Spleen (tissue), 11 donors: ENCODE measurements at regions not wholly inside any gene's neighbourhood (a gene's known extent, or its start where the extent isn't known, plus 50 kb on each side); places are given as distances from the start of the nearest gene placed in this dataset.

Experiments
- DNase-seq: peaks from one replicate; pipeline ENCODE4 v3.0.0-alpha.2; 2020
- H3K27ac ChIP-seq, 8 donors: fragments of 200-600 bp; sonication (generic) in 7 of 8; 1 replicate in 4 of 8; 2 replicates in 4 of 8; pipeline versions ENCODE4 v1.5.0 to v1.8.0; 2016 to 2021; ENCODE audit warnings: inconsistent platforms in 4 of 8, mild to moderate bottlenecking in 4 of 8, moderate library complexity in 1 of 8
- H3K27me3 ChIP-seq, 7 donors: fragments of 200-600 bp; sonication (generic) in 6 of 7; replicated peaks in 1 of 7; 1 replicate in 4 of 7; 2 replicates in 3 of 7; pipeline versions ENCODE4 v1.5.0 to v1.8.0; 2016 to 2021; ENCODE audit warnings: inconsistent platforms in 3 of 7, mild to moderate bottlenecking in 1 of 7
- H3K36me3 ChIP-seq, 6 donors: fragments of 200-600 bp; sonication (generic) in 5 of 6; 1 replicate in 4 of 6; 2 replicates in 2 of 6; pipeline versions ENCODE4 v1.5.0 to v1.8.0; 2016 to 2021; ENCODE audit warnings: inconsistent platforms in 2 of 6
- H3K4me1 ChIP-seq, 6 donors: fragments of 200-600 bp; sonication (generic) in 5 of 6; 1 replicate in 3 of 6; 2 replicates in 3 of 6; pipeline versions ENCODE4 v1.5.0 to v1.8.0; 2016 to 2021; ENCODE audit warnings: inconsistent platforms in 3 of 6
- H3K4me3 ChIP-seq, 8 donors: fragments of 200-600 bp; sonication (generic) in 7 of 8; 1 replicate in 4 of 8; 2 replicates in 4 of 8; pipeline versions ENCODE4 v1.5.0 to v1.8.0; 2016 to 2021; ENCODE audit warnings: inconsistent platforms in 4 of 8, mild to moderate bottlenecking in 4 of 8, moderate library complexity in 2 of 8
- H3K9me3 ChIP-seq, 8 donors: fragments of 200-600 bp; sonication (generic) in 7 of 8; 1 replicate in 4 of 8; 2 replicates in 4 of 8; pipeline versions ENCODE4 v1.5.0 to v1.8.0; 2016 to 2021; ENCODE audit warnings: inconsistent platforms in 4 of 8
- POLR2A ChIP-seq, 3 donors: fragments of 450-650 bp; IDR thresholded peaks; one replicate each; pipeline ENCODE4 v1.5.1; 2017; ENCODE audit warnings: antibody characterized with exemption in 3 of 3, mild to moderate bottlenecking in 1 of 3
- POLR2AphosphoS5 ChIP-seq, 3 donors: sonication (generic); formaldehyde crosslinking; IDR thresholded peaks; one replicate each; pipeline ENCODE4 v1.5.1; 2017; ENCODE audit warnings: antibody characterized with exemption in 3 of 3
- WGBS, 5 donors: extraction: QIAGEN DNeasy Blood & Tissue Kit in 3 of 5; methylation state at CpG; one replicate each; pipeline versions ENCODE4 v1.1.5 to v1.1.7; 2013 to 2018; 5-methylcytosine and 5-hydroxymethylcytosine counted together
- intact Hi-C: fragments of 100-400 bp; cut with DNase I; formaldehyde crosslinking; loops from one replicate; pipeline ENCODE4 v1.15.0; 2023; ENCODE audit warnings: low total_unique reads
- TF ChIP-seq, protein P1 (sequence below), 11 experiments: fragments of 200-600 bp in 7 of 11; fragments of 450-650 bp in 4 of 11; sonication (generic) in 4 of 11; IDR thresholded peaks in 8 of 11; conservative IDR thresholded peaks in 3 of 11; 1 replicate in 7 of 11; 2 replicates in 4 of 11; pipeline versions ENCODE4 v1.4.0 to v1.8.0; 2016 to 2021; ENCODE audit warnings: antibody characterized with exemption in 11 of 11, inconsistent platforms in 4 of 11, mild to moderate bottlenecking in 1 of 11
- donor health status: healthy with polysubstance abuse.
- donor health status: DM: no; HTN: no; CAD: no; lungs with moderate emphysema.
- donor health status: DM: no; HTN: no; CAD: no.
- donor health status: Bipolar disorder and iron deficiency.
- donor health status: healthy.
- donor health status: DM: no; HTN: no; CAD: no.
- donor health status: DM: yes; HTN: yes; CAD: no.

DNA sequence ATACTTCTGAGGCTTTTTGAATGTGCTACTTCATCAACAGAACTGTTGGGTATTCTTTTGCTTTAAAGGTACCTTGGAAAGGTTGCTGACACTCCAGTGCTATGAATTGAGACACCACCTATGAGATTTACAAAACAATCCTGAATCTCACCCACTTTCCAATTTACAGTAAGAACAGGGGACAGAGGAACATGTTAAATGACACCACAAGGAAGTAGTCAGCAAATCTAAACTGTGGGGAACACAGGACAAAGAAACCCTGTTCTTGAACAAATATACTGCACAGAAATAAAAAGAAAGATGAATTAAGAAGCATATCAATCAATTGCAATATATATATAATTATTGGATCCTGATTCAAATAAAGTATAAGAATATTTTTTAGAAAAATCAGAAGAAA lies 216.7 kb upstream of the ARID1B start:
- no peaks in the 10 kb centered on the region for H3K36me3 ChIP-seq
- H3K9me3 ChIP-seq, result peaks cover 0 to 18% (median 14%) of the 10 kb centered on the region in 8 donors
- no peaks in the 10 kb centered on the region for H3K27me3 ChIP-seq
- peaks cover 0 to 25% (median 7%) of the 10 kb centered on the region in 6 donors for H3K4me1 ChIP-seq
- H3K4me3 ChIP-seq, result no peak overlapping the region
- no peak for TF ChIP-seq POLR2AphosphoS5 (IDR thresholded peaks at IDR 0.05)
- TF ChIP-seq POLR2A (IDR thresholded peaks at IDR 0.05), result no peak
- TF ChIP-seq, protein P1, sequence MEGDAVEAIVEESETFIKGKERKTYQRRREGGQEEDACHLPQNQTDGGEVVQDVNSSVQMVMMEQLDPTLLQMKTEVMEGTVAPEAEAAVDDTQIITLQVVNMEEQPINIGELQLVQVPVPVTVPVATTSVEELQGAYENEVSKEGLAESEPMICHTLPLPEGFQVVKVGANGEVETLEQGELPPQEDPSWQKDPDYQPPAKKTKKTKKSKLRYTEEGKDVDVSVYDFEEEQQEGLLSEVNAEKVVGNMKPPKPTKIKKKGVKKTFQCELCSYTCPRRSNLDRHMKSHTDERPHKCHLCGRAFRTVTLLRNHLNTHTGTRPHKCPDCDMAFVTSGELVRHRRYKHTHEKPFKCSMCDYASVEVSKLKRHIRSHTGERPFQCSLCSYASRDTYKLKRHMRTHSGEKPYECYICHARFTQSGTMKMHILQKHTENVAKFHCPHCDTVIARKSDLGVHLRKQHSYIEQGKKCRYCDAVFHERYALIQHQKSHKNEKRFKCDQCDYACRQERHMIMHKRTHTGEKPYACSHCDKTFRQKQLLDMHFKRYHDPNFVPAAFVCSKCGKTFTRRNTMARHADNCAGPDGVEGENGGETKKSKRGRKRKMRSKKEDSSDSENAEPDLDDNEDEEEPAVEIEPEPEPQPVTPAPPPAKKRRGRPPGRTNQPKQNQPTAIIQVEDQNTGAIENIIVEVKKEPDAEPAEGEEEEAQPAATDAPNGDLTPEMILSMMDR (IDR thresholded peaks at IDR 0.05 in 8 of 11, conservative IDR thresholded peaks at IDR 0.05 in 3 of 11), result no peak
- H3K27ac ChIP-seq, result no peak overlapping the region
- intact Hi-C loops, result loop anchor here (10.0 kb wide), 2 partner anchors 124 to 204 kb away; no protein-coding TSS in a partner anchor
- no peak for DNase-seq

GRCh38 chr6:156559162-156559690 lies 218.0 kb upstream of the ARID1B start:
- Histone ChIP-seq H3K4me3 (no peak overlapping the region), H3K36me3 (no peaks in the 10 kb centered on the region), H3K27me3 (no peaks in the 10 kb centered on the region), H3K9me3 (peaks cover 0 to 18% (median 14%) of the 10 kb centered on the region in 8 donors), H3K27ac (no peak overlapping the region), H3K4me1 (peaks cover 0 to 18% (median 2%) of the 10 kb centered on the region in 6 donors)
- TF ChIP-seq, protein P1 (IDR thresholded peaks at IDR 0.05 in 8 of 11, conservative IDR thresholded peaks at IDR 0.05 in 3 of 11), result no peak
- TF ChIP-seq POLR2AphosphoS5 (IDR thresholded peaks at IDR 0.05), result no peak
- DNase-seq, result peak; percentile 64
- intact Hi-C loops, result no loop called here
- 83 to 92% (median 88%) methylated on average over 4 of the region's 4 CpGs for WGBS, 5 donors

DNA sequence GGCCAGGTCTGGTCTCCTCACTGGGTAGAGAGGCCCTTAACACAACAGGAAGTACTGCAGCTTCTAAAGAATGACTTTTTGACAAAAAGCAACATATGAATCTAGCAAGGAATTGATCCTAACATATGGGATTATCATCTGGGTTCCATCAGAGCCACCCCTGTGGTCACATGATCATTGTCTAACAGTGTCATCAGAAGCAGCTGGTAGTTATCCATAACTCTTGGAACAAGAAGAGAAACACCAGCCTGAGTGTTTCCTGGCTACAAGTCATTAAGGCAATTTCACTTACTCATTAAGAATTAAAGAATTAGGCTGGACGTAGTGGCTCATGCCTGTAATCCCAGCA lies 219.3 kb upstream of the ARID1B start:
- Histone ChIP-seq H3K9me3 (peaks cover 0 to 18% (median 14%) of the 10 kb centered on the region in 8 donors), H3K4me3 (no peak overlapping the region), H3K4me1 (peaks cover 0 to 11% (median 0%) of the 10 kb centered on the region in 6 donors), H3K36me3 (no peaks in the 10 kb centered on the region), H3K27ac (no peak overlapping the region), H3K27me3 (no peaks in the 10 kb centered on the region)
- DNase-seq, result no peak
- no peak for TF ChIP-seq POLR2AphosphoS5 (IDR thresholded peaks at IDR 0.05)
- no peak for TF ChIP-seq POLR2A (IDR thresholded peaks at IDR 0.05)
- intact Hi-C loops, result no loop called here
- 84 to 96% (median 88%) methylated on average over 1 of the region's 1 CpG for WGBS, 5 donors

DNA sequence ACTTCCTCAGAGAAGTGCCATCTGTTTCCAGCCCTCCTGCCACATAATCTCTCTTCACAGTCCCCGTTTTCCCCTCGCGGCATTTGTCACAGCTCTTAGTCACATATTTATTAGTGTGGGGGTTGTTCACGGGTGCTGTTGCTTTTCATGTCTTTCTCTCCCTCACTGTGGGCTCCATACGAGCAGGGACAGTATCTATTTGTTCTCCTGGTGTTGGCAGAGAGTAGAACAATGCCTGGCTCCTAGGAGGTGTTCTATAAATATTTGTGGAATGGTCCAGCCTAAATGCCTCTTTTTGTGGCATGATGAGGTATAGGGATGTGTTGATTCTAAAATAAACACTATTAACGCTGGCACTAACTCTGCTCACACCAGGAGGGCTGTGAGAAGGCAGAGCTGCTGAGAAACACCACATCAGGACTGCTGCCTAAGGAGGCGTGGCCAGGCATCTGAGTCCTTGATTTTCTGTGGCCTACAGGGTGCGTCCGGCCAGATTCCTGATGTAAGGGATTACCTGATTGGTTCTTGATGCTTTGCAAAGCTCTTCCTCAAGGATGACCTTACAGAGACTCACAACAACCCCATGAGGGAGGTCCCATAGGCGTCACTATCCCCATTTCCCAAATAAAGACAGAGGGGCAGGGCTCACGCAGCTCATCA lies 219.8 kb upstream of the ARID1B start:
- no peak overlapping the region for H3K27ac ChIP-seq

More for the DNA sequence above, 219.8 kb upstream of the ARID1B start:
- H3K4me3 ChIP-seq, result no peak overlapping the region
- peaks cover 0 to 18% (median 14%) of the 10 kb centered on the region in 8 donors for H3K9me3 ChIP-seq
- TF ChIP-seq POLR2AphosphoS5 (IDR thresholded peaks at IDR 0.05), result no peak
- TF ChIP-seq POLR2A (IDR thresholded peaks at IDR 0.05), result no peak
- TF ChIP-seq, protein P1 (IDR thresholded peaks at IDR 0.05 in 8 of 11, conservative IDR thresholded peaks at IDR 0.05 in 3 of 11), result no peak
- no peaks in the 10 kb centered on the region for H3K27me3 ChIP-seq
- H3K4me1 ChIP-seq, result peaks cover 0 to 11% (median 0%) of the 10 kb centered on the region in 6 donors
- WGBS, 5 donors, result 25 to 40% (median 37%) methylated on average over 11 of the region's 11 CpGs
- intact Hi-C loops, result no loop called here
- no peaks in the 10 kb centered on the region for H3K36me3 ChIP-seq
- peak; percentile 63 for DNase-seq
